Osteocyte (in vitro differentiated cells): ENCODE measurements at regions not wholly inside any gene's neighbourhood (a gene's known extent, or its start where the extent isn't known, plus 50 kb on each side); places are given as distances from the start of the nearest gene placed in this dataset.

Experiments used
- DNase-seq: peaks from one replicate; pipeline ENCODE4 v3.0.0; 2021; ENCODE audit warnings: mixed read lengths; ENCODE audit not compliant: unreplicated experiment; ENCODE audit errors: extremely low spot score
- H3K27ac Mint-ChIP-seq: one replicate; pipeline ENCODE4 v1.8.0; 2021; ENCODE audit warnings: mild to moderate bottlenecking, mixed read lengths; ENCODE audit not compliant: unreplicated experiment
- H3K27me3 Mint-ChIP-seq: one replicate; pipeline ENCODE4 v1.8.0; 2021; ENCODE audit warnings: mixed read lengths; ENCODE audit not compliant: unreplicated experiment
- H3K36me3 Mint-ChIP-seq: one replicate; pipeline ENCODE4 v1.8.0; 2021; ENCODE audit warnings: mixed read lengths; ENCODE audit not compliant: unreplicated experiment
- H3K4me1 Mint-ChIP-seq: one replicate; pipeline ENCODE4 v1.8.0; 2021; ENCODE audit warnings: mixed read lengths; ENCODE audit not compliant: unreplicated experiment
- H3K4me3 Mint-ChIP-seq: one replicate; pipeline ENCODE4 v1.8.0; 2021; ENCODE audit warnings: mild to moderate bottlenecking, moderate library complexity, mixed read lengths; ENCODE audit not compliant: unreplicated experiment
- H3K9me3 Mint-ChIP-seq: one replicate; pipeline ENCODE4 v1.8.0; 2021; ENCODE audit warnings: mixed read lengths; ENCODE audit not compliant: unreplicated experiment
- TF ChIP-seq, protein P1 (sequence below): fragments of 200-600 bp; sonication (generic); IDR thresholded peaks from 2 replicates; pipeline ENCODE4 v1.5.0; 2021; ENCODE audit warnings: antibody characterized with exemption, mild to moderate bottlenecking, moderate library complexity

DNA sequence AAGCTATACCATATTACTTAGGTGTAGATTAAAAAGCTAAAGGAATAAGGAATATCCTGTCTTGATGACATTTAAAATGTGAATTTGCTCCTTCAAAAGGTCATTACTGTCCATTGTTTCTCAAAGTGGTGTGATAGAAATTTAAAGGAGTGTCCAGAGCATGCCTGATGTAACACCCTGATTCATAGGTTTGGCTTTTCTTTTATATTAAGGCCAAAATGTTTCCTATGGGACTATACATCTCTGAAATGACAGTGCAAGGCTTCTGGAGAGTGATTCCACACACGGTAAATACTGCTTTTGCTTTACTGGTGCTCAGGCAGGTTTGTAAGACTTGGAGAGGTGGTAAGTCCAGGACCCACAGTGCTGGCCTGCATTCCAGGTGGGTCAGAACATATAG is 289.9 kb downstream of the RFC3 start:
- Mint-ChIP-seq H3K4me3 (no peak overlapping the region), H3K27me3 (no peaks in the 10 kb centered on the region), H3K9me3 (peaks cover 10% of the 10 kb centered on the region), H3K27ac (no peak overlapping the region), H3K36me3 (peaks cover 3% of the 10 kb centered on the region), H3K4me1 (no peaks in the 10 kb centered on the region)
- TF ChIP-seq, protein P1, sequence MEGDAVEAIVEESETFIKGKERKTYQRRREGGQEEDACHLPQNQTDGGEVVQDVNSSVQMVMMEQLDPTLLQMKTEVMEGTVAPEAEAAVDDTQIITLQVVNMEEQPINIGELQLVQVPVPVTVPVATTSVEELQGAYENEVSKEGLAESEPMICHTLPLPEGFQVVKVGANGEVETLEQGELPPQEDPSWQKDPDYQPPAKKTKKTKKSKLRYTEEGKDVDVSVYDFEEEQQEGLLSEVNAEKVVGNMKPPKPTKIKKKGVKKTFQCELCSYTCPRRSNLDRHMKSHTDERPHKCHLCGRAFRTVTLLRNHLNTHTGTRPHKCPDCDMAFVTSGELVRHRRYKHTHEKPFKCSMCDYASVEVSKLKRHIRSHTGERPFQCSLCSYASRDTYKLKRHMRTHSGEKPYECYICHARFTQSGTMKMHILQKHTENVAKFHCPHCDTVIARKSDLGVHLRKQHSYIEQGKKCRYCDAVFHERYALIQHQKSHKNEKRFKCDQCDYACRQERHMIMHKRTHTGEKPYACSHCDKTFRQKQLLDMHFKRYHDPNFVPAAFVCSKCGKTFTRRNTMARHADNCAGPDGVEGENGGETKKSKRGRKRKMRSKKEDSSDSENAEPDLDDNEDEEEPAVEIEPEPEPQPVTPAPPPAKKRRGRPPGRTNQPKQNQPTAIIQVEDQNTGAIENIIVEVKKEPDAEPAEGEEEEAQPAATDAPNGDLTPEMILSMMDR, result no peak
- DNase-seq, result no peak

DNA sequence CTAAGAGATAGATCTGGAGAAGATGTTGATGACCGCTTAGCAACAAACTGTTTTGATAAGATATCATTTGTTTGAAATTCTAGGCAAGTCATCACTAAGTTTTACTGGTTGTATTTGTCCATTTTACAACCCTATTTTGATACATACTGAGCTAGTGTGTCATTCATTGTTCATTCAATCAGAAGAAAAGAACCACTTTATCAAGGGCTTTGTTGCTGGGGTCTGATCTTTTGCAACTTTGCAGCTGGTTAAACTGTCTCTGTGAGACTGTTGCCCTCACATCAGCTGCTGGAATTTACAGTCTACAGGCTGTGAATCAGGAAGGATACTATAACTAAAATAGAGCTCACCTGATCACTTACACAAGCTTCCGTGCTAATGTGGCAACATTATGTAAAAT is 290.5 kb downstream of the RFC3 start:
- Mint-ChIP-seq H3K27ac (no peak overlapping the region), H3K4me3 (no peak overlapping the region), H3K27me3 (no peaks in the 10 kb centered on the region), H3K4me1 (peaks cover 5% of the 10 kb centered on the region), H3K9me3 (peaks cover 10% of the 10 kb centered on the region), H3K36me3 (peaks cover 3% of the 10 kb centered on the region)
- DNase-seq, result no peak
- TF ChIP-seq, protein P1, result no peak

DNA sequence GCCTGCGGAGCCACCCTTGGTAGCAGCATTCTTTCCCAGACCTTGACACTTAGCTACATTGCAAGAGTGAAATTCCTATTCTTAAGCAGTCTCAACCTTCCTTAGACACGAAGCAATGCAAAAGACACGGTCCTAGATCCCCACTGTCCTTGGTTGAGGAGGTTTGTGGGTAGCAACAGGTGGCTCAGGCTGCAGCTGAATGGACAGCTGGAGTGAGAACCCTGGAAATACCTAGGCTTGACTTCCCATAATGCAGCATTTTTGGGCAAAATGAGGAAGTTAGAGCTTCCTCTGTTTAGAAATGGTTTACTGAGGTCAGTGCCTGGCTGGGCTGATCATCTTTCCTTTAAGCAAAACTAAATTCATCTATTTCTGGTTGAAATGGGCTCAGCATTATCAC is 296.6 kb downstream of the RFC3 start:
- Mint-ChIP-seq H3K4me3 (no peak overlapping the region), H3K27me3 (peaks cover 3% of the 10 kb centered on the region), H3K9me3 (peaks cover 4% of the 10 kb centered on the region), H3K4me1 (peaks cover 16% of the 10 kb centered on the region), H3K27ac (no peak overlapping the region), H3K36me3 (no peaks in the 10 kb centered on the region)
- DNase-seq, result no peak
- TF ChIP-seq, protein P1, result no peak

DNA sequence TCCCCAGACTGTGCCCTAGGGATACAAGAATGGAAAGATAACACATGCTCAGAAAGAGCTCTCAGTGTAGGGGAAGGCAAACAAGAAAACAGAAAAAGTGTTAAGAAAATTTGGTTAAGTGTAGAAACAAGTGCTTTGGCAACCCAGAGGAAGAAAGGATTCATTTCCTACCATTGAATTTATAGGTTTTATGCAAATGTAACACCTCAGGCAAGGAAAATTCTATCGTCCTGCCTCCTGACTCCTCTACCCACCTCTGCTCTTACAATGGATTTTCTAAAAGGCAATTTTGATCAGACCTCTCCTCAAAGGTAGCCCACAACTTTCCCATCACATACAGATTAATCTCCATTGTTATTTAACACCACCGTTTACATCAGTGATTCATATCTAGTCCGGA is 298.7 kb downstream of the RFC3 start:
- TF ChIP-seq, protein P1, result no peak
- no peak for DNase-seq
- Mint-ChIP-seq H3K4me1 (peaks cover 16% of the 10 kb centered on the region), H3K4me3 (no peak overlapping the region), H3K9me3 (no peaks in the 10 kb centered on the region), H3K27me3 (peaks cover 7% of the 10 kb centered on the region), H3K36me3 (no peaks in the 10 kb centered on the region), H3K27ac (no peak overlapping the region)

DNA sequence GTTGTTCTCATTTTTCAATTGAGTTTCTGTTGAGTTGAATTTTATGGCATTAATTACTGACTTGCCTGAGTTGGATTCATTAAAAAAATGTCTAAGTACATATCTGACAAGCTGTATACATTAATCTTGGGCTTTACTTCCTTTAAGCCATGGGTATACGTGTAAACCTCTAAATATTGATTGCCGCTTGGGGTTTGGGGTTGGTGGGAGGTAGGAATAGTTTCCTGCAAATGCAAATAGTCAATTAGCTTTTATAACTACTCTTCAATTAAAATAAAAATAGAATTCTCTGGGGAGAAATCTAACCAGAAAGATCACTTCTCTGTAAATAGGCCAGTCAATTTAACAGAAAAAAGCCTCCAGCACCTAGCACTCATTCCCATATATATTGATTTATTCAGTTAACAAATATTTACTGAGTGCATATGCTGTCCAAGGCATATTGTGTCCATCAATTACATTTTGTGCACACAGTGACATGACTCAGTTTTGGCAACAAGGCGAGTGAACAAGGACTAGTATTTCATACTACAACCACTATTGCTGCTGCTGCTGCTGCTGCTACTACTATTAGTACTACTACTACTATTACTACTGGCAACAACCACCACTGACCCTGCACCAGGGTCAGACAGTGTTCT is 306.8 kb downstream of the RFC3 start:
- Mint-ChIP-seq H3K27me3 (peaks cover 4% of the 10 kb centered on the region), H3K9me3 (no peaks in the 10 kb centered on the region), H3K4me3 (no peak overlapping the region), H3K27ac (no peak overlapping the region), H3K4me1 (peaks cover 17% of the 10 kb centered on the region), H3K36me3 (no peaks in the 10 kb centered on the region)
- DNase-seq, result no peak
- TF ChIP-seq, protein P1, result no peak
